HG03432 (cell line): ENCODE measurements at regions not wholly inside any gene's neighbourhood (a gene's known extent, or its start where the extent isn't known, plus 50 kb on each side); places are given as distances from the start of the nearest gene placed in this dataset.
"Not testable (repeated sequence)": the region's sequence is repeated elsewhere in the genome, so short reads cannot be mapped to it uniquely, and the experiment has no call there.

Experiments
- ATAC-seq: cut with Tn5 transposase; IDR thresholded peaks from one replicate; pipeline ENCODE4 v1.9.1; 2021; ENCODE audit warnings: mild to moderate bottlenecking, moderate library complexity; ENCODE audit not compliant: unreplicated experiment

DNA sequence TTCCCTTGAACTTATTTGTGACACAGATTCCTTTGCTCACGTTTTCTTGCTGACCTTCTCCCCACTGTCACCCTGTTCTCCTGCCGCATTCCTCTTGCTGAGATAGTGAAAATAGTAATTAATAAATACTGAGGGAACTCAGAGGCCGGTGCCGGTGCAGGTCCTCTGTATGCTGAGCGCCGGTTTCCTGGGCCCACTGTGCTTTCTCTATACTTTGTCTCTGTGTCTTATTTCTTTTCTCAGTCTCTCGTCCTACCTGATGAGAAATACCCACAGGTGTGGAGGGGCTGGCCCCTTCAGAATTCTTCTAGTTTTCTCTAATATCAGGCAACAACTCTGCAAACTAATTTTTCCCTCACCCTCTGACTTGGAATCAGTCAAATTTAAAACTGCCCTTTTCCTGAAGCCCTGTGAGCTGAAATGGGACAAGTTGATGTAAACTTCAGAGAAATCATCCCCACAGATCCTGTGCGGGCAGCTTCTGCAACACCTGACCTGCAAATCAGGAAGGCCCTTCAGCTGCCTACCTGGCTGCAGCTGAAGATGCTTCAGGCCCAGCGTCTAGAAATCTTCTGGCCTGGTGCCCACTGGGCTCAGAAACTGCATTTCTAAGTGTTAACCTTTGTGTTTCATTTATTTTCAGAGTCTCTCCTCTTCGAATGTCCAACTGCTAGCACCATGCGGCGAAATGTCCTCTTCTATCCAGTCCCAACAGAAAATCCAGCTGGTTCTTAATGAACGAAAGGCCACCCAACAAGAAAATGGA, 149.7 kb downstream of the TMEM121 start:
- not testable (repeated sequence) for ATAC-seq

DNA sequence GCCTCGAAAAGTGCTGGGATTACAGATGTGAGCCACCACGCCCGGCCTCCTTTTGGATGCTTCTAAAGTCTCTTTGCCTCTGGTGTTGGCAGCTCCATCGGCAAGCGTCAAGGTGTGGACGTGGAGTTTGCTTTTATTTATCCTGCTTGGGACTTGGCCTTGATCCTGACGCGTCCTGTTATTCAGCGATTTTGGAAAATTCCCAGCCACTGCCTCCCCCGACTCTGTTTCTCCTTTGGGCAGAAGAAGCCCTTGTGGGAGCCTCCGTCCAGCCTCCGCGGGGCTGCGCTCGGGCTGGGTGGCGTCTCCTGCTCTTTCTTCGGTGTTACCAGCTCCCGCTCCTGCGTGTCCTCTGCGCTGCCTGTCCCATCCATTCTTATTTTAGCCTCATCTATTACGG, 151.7 kb downstream of the TMEM121 start:
- ATAC-seq = not testable (repeated sequence)

DNA sequence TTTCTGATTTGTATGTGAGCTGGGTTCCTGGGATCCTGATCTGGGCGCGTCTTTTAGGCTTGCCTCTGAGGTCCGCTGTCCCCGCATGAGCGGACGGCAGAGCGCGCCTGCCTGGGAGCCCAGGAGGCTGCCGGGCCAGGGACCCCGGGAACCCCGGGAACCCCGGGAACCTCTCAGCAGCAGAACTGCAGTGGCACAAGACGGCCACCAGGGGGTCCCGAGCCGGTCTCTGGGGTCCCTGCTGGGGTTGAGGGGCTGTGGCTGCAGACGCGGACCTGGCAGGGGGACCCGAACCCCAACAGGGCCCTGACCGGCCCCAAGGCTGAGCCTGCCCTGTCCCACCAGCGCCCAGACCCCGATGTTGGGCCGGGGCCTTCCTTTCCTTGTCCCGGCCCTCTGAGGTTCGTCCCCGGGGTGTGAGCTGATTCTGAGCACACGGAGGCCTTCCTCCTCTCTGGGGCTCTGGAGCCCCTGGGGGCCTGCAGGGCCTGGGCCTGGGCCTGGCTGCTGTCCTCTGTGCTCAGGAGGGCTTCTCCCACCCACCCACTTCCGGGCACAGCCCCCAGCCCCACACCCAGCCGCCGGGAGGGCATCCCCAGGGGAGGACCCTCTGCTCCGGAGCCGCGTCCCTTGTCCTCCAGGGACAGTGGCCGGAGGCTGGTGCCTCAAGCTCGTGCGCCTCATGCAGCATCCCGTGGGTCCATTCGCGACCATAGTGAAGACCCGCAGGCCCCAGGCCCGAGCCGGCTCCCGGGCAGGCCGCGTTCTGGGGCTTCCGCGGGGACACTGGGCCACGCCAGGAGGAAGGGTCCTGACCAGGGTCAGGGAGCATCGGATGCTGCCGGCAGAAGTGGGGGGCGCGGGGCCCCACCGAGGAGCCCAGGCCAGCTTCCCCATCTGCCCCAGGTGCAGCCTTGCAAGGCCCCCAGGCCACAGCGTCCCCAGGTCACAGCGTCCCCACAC, 152.9 kb downstream of the TMEM121 start:
- ATAC-seq = not testable (repeated sequence)

DNA sequence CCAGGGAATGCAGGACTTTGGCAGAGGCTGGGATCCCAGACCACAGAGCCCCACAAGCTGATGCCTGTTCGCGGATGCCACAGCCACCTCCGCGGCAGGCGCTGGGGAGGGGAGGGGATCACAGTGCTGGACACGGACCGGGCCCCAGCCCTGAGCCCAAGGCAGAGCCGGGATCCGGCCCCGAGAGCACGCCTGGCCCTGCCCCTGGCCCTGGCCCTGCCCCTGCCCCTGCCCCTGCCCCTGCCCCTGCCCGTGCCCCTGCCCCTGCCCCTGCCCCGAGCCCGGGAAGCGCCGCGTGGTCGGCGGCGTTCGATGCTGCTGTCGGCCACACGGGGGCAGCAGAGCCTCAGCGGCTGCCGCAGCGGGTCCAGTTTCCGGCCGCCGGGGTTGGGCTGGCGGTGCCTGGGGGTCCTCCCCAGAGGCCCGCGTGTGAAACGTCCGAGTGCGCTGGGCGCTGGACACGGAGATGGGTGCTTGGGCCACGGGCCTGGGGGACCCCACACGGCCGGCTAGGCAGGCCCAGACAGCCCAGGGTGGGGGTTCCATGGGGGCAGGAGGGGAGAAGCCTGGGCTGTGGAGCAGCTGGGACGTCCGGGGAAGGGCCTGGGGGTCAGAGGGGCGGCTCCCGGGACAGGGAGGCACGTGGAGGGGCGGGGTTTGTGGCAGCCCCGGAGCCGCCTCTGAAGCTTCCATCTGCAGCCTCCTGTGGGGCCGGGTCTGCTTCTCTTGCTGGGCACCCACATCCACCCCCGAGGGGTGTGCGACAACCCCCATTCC, 153.8 kb downstream of the TMEM121 start:
- peak; percentile 47 for ATAC-seq

DNA sequence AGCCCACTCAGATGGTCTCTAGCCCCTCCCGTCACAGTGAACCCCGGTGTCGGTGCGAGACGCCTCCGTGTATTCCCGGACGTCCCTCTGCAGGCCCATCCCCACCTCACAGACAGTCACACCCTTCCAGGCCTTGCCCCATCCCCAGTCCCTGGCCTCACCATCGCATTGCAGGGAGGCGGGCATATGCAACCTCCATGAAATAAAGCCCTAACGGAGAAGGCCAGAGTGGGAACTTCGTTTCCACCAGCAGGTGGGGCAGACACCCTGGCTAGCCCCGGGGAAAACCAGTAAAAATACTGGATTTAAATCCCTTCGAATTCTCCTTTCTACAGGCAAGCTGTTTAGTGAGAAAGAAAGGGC, 154.3 kb downstream of the TMEM121 start:
- peak; percentile 35 for ATAC-seq

DNA sequence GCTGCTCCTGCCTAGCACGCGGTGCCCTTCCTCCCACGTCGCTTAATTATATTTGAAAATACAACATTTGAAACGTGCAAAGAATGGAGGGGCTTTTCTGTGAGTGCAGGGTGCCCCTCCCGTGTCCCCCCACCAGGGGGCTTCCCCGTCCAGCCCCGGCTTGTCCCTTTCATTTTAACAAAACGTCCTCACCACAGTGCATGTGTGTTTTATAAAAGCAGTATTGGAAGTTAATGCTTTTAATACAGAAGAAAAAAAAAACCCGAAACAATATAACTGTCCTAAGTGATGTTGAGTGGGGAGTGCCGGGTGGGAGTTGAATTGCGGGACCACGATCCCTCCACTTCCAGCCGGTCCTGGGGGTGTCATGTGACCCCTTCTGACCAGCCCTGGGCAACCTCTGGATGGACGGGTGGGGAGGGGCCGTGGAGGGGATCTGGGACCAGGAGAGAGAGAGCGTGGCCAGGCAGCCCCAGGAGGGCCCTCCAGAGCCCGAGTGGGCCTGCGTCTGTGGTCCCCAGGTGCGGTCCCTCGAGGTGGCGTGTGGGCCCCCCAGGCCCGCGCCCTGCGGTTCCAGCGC, 155.3 kb downstream of the TMEM121 start:
- not testable (repeated sequence) for ATAC-seq

DNA sequence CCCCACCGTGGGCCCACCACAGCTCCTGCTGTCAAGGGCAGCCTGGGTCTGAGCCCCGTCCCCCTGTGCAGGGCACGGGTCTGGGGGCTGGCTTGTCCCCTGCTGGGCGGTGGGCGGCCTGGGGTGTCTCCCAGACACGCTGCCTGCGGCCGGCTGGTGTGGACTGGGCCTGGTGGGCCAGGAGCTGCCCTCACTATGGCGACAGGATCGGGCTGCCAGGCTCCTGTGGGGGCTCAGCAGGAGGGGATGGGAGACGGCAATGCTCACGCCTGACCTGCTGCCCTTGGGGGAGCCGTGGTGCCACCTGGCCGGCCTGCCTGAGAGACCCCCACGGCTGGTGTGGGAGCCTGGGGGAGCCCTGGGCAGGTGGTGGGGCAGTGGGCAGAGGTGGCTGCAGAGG, 156.1 kb downstream of the TMEM121 start:
- not testable (repeated sequence) for ATAC-seq

DNA sequence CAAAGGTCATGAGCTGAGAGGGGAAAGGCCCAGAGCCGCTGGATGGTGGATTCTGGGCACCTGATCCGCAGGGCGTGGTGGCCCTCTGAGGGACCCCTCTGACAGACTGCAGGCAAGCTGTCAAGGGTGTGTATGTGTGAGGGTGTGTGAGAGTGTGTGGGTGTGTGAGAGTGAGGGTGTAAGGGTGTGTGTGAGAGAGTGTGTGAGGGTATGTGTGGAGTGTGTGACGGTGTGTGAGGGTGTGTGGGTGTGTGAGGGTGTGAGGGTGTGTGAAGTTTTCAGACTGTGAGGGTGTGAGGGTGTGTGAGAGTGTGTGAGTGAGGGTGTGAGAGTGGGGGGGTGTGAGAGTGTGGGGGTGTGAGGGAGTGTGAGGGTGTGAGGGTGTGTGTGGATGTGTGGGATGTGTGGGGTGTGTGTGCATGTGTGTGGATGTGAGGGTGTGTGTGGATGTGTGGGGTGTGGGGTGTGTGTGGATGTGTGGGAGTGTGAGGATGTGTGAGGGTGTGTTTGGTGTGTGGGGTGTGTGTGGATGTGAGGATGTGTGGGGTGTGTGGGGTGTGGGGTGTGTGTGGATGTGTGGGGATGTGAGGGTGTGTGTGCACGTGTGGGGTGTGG, 156.7 kb downstream of the TMEM121 start:
- no peak for ATAC-seq

DNA sequence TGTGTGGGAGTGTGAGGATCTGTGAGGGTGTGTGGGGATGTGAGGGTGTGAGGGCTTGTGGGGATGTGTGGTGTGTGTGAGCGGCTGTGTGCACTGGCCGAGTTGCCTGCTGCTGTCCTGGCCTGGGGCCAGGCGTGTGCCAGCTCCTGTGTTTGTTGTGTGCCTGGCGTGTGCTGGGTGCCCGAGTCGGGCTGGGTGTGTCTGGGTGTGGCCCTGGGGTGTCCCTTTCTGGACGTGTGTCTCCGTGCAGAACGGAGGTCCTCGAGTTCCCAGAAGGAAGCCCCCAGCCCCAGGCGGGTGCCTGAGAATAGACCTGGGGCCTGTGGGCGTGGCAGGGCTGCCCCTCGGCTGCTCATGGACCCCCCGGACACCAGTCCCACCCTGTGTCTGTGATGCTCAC, 157.7 kb downstream of the TMEM121 start:
- not testable (repeated sequence) for ATAC-seq

DNA sequence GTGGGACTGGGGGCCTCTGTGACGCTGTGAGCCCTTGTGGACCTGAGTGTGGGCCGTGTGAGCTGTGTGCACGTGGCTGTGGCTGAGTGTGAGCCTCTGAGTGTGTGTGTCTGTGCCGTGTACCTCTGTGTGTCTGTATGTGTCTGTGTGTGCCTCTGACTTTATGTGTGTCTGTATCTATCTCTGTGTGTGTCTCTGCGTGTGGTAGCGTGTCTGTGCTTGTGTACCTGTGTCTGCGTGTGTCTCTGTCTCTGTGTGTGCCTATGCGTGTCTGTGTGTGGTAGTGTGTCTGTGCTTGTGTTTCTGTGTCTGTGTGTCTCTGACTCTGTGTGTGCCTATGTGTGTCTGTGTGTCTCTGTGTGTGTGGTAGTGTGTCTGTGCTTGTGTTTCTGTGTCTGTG, 158.2 kb downstream of the TMEM121 start:
- not testable (repeated sequence) for ATAC-seq

DNA sequence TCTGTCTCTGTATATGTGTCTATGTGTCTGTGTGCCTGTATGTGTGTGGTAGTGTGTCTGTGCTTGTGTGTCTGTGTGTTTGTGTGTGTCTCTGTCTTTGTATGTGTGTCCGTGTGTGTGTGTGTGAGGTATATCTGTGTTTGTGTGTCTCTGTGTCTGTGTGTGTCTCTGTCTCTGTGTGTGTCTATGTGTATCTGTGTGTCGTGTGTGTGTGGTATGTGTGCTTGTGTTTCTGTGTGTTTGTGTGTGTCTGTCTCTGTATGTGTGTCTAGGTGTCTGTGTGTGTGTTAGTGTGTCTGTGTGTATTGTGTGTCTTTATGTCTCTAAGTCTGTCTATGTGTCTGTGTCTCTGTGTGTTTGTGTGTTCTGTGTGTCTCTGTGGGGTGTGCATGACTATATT, 158.6 kb downstream of the TMEM121 start:
- no peak for ATAC-seq

DNA sequence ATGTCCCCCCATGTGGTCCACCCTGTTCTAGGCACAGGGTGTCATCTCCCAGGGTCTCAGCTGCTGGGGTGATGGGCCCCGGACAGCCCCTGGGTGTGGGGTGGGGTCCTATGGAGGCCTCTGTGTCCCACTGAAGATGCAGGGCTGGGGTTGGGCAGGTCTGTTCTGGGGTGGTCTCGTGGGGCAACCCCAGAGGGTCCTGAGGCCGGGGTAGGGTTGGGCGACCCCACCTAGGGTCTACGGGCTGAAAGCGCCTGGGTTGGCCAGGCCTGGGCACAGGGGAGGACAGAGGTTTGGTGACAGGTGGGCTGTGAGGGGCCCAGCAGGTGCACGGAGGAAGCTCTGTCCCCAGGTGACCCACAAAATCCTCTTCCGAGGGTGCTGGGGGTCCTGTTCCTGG, 159.2 kb downstream of the TMEM121 start:
- ATAC-seq = not testable (repeated sequence)

DNA sequence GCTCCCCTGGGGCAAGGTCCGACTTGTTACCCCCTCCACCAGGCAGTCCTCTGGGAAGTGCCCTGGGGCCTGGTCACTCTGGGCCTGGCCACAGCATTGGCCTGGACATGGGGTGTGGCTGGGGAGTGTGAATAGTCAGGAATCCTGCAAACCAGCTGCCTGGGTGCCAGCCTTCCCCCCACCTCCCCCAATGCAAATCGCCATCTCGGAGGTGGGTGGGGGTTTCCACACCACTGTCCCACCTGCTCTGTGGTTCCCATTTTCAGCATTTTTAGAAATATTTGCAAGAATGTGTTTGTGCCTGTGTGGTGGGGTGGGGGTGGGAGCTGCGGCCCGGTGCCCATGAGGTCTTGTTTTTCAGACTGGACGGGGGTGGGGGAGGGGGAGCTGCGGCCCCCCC, 159.7 kb downstream of the TMEM121 start:
- not testable (repeated sequence) for ATAC-seq

DNA sequence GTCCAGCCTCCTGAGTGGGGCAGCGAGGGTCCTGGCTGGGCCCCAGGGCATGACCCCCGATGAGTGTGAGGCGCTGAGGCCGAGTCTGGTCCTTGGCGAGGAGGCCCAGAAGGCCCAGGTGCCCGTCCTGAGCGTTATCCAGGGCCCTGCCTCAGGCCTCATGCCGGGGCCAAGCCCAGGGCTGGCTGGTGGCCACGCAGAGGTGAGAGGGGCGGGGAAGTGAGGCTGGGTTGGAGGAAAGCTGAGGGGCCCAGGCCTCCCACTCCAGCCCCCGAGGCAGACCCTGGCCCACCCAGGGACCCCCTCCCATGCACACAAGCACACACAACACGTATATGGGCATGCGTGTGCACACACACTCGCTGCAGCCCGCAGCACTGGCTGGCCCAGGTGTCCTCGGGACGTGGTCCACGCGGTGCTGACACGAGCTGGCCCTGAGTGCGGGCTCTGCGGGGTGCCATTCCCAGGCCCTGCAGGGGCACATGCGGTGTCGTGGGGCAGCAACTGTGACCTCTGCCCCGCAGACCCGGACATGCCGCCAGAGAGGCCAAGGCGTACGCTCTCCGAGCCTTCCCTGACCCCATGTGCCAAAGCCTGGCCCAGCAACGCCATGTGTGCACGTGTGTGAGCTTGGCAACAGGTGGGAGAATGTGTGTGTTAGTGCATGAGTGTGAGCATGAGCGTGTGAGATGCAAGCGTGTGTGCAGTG, 160.2 kb downstream of the TMEM121 start:
- not testable (repeated sequence) for ATAC-seq

DNA sequence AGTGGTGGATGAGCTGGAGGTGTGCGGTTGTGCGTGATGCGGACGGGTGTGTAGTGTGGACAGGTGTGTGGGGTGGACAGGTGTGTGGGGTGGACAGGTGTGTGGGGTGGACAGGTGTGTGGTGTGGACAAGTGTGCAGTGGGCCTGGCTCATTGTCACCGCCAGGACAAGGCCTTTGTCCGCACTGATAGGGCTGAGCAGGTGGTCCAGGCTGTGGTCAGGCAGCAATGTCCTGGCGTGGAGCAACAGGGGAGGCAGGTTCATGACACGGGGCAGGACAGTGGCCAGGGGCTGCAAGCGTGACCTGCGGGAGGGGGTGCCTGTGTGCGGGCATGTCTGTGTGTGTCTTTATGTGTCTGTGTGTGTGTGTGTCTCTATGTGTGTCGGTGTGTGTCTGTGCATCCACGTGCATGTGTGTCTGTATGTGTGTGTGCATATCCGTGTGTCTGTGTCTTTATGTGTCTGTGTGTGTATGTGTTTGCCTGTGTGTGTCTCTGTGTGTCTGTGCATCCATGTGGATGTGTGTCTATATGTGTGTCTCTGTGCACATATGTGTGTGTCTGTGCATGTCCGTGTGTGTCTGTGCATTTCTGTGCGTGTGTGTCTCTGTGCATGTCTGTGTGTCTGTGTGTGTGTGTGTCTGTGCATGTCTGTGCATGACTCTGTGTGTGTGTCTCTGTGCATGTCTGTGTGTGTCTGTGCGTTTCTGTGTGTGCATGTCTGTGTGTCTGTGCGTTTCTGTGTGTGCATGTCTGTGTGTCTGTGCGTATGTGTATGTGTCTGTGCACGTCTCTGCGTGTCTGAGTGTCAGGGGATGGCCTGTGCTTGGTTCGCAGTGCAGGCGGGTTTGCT, 161.0 kb downstream of the TMEM121 start:
- ATAC-seq = not testable (repeated sequence)

DNA sequence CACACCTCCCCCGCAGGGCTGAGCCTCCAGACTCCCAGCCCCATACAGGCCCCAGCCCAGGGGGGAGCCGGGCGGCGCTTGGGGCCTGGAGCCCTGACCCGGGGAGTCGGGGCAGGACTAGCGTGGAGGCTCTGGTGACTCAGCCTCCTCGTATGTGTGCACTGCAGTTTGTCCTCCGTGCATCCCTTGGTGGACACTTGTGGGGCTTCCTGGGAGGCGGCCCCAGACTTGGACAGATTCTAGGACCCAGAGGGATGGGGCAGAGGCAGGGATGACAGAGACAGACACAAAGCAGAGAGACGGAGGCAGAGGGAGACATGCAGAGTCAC, 161.6 kb downstream of the TMEM121 start:
- peak; percentile 42 for ATAC-seq

DNA sequence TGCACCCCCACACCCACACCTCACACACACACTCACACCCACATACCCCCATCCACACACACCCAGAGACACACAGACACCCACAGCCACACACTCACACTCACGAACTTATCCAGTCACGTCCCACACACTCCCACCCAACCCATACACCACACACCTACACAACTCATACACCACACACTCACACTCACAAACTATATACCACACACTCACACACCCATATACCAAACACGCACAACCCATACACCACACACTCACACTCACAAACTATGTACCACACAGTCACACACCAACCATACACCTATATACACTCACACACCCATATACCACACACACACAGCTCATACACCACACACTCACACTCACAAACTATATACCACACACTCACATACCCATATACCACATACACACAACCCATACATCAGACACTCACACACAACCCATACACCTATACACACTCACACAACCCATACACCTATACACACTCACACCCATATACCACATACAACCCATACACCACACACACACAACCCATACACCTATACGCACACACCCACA, 162.4 kb downstream of the TMEM121 start:
- ATAC-seq = not testable (repeated sequence)

DNA sequence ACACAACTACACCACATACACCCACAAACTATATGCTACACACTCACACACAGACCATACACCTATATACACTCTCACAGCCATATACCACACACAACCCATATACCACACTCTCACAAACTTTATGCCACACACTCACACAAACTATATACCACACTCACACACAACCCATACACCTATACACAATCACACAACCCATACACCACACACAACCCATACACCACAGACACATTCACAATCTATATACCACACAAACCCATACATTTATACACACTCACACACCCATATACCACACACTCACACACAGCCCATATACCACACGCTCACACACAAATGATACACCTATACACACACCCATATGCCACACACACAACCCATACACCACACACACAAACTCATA, 163.3 kb downstream of the TMEM121 start:
- ATAC-seq = no peak

DNA sequence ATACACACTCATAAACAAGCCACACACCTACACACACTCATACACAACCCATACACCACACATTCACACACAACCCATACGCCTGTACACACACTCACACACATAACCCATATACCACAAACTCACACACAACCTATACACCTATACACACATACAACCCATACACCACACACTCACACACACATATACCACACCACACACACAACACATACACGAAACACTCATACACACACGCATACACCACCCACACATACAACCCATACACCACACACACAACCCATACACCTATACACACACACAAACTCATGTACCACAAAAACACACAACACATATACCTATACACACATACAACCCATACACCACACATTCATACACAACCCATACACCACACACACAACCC, 164.3 kb downstream of the TMEM121 start:
- ATAC-seq = no peak
